Fibroblast of the conjunctiva (primary cell): ENCODE measurements at regions not wholly inside any gene's neighbourhood (a gene's known extent, or its start where the extent isn't known, plus 50 kb on each side); places are given as distances from the start of the nearest gene placed in this dataset.
A peak's percentile ranks its signal among the peaks of the same experiment; 100 is the strongest.

Source experiments
- DNase-seq: peaks from one replicate; pipeline ENCODE4 v3.0.0-alpha.2; 2010; ENCODE audit warnings: low read depth

- DNase-seq, result peak; percentile 79
Observed at GRCh38 chr4:180923486-180923885, 1319.7 kb upstream of the TENM3 start.

- no peak for DNase-seq
Observed at GRCh38 chr4:180925805-180926204, 1317.4 kb upstream of the TENM3 start.

- DNase-seq, result no peak
Observed at GRCh38 chr4:180926277-180926676, 1316.9 kb upstream of the TENM3 start.

GRCh38 chr4:180932370-180933001, 1310.7 kb upstream of the TENM3 start:
- DNase-seq, result no peak

- no peak for DNase-seq
Observed at GRCh38 chr4:180937083-180937482, 1306.1 kb upstream of the TENM3 start.

GRCh38 chr4:180940680-180941079, 1302.5 kb upstream of the TENM3 start:
- no peak for DNase-seq

- DNase-seq, result no peak
Observed at GRCh38 chr4:180942367-180942916, 1300.8 kb upstream of the TENM3 start.

- DNase-seq, result no peak
Observed at GRCh38 chr4:180946188-180946587, 1297.0 kb upstream of the TENM3 start.

- no peak for DNase-seq
Observed at GRCh38 chr4:180947425-180947824, 1295.8 kb upstream of the TENM3 start.

GRCh38 chr4:180949424-180950213, 1293.6 kb upstream of the TENM3 start:
- no peak for DNase-seq

GRCh38 chr4:180950377-180950776, 1292.8 kb upstream of the TENM3 start:
- no peak for DNase-seq

- DNase-seq, result no peak
Observed at GRCh38 chr4:180951312-180951711, 1291.9 kb upstream of the TENM3 start.

- DNase-seq, result no peak
Observed at GRCh38 chr4:180953572-180953971, 1289.6 kb upstream of the TENM3 start.

- no peak for DNase-seq
Observed at GRCh38 chr4:180960743-180961401, 1282.3 kb upstream of the TENM3 start.

- DNase-seq, result no peak
Observed at GRCh38 chr4:180962268-180962667, 1280.9 kb upstream of the TENM3 start.

GRCh38 chr4:180966312-180966711, 1276.9 kb upstream of the TENM3 start:
- DNase-seq, result no peak

GRCh38 chr4:180967936-180968335, 1275.3 kb upstream of the TENM3 start:
- no peak for DNase-seq

GRCh38 chr4:180973894-180974293, 1269.3 kb upstream of the TENM3 start:
- DNase-seq, result no peak

- no peak for DNase-seq
Observed at GRCh38 chr4:180990931-180991330, 1252.3 kb upstream of the TENM3 start.

- no peak for DNase-seq
Observed at GRCh38 chr4:180993244-180993836, 1249.9 kb upstream of the TENM3 start.

GRCh38 chr4:180994722-180995121, 1248.5 kb upstream of the TENM3 start:
- DNase-seq, result no peak

GRCh38 chr4:180999217-180999616, 1244.0 kb upstream of the TENM3 start:
- no peak for DNase-seq
